ENCODE measurements at regions not wholly inside any gene's neighbourhood (a gene's known extent, or its start where the extent isn't known, plus 50 kb on each side); places are given as distances from the start of the nearest gene placed in this dataset.

DNA sequence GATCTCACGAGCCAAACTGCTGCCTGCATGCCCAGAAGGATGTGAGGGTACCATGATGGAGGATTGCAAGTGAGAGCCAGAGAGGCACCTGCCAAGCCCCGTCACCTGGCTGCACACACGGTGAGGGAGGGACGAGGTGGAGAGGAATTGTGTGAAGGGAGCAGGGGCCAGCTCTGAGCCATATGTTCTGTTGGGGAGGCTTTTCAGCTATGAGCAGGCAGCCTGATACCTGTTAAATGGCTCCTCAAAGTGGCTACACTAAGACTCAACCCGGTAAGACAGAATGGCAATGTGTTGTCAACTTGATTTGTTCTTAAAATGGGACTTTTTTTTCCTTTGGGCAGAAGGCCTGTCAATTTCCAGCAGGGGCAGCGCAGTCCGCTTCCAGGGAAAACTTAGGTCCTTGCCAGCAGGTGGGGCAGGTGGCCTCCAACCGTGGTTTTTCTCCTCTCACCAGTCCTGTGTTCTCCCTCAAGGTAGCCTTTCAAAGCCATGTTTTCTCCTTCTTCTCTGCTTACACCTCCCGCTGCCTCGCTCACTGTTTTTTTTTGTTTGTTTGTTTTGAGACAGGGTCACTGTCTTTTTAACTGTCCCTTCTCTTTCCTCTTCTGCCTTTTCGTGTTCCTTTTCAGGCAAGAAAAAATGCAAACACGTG is 57.7 kb upstream of the ZNRF2 start:
- WGBS, 2 experiments (ENCODE audit: extremely low coverage in 1 of 2, insufficient coverage in 1 of 2, insufficient read length in 1 of 2, insufficient replicate concordance in 2 of 2, low coverage in 1 of 2, low lambda C conversion rate in 2 of 2, missing lambda C conversion rate in 1 of 2), result 68% methylated on average over 12 of the region's 12 CpGs; no CpG with 5 or more reads in 1 of the 2 experiments
- peak; percentile 41 to 66 for DNase-seq (ENCODE audit: low read depth in 1 of 2, low spot score in 2 of 2)
- Histone ChIP-seq H2BK120ac (replicated peaks; ENCODE audit: low read depth, low read length) (no peak overlapping the region), H3K79me2 (ENCODE audit: control insufficient read depth in 1 of 2, insufficient read depth in 2 of 2, low read length in 2 of 2) (no peaks in the 10 kb centered on the region), H4K5ac (ENCODE audit: insufficient read length, low read depth, low read length) (no peak overlapping the region), H3K56ac (replicated peaks; ENCODE audit: insufficient read length, low read depth, low read length) (no peak overlapping the region), H3K18ac (ENCODE audit: extremely low read depth, low read length) (no peak overlapping the region), H2BK12ac (ENCODE audit: low read depth, low read length) (0 out of 2 replicates have a peak overlapping the region, but pooled peaks have one; percentile 20), H3K9ac (replicated peaks in 1 of 4; ENCODE audit: extremely low read depth in 1 of 4, low read depth in 3 of 4, low read length in 3 of 4) (no peak overlapping the region), H2BK15ac (ENCODE audit: low read length) (0 out of 2 replicates have a peak overlapping the region, but pooled peaks have one; percentile 12), H2AFZ (ENCODE audit: low read length) (no peak overlapping the region), H3K4ac (replicated peaks; ENCODE audit: insufficient read length, low read depth, low read length) (no peak overlapping the region), H3K36me3 (ENCODE audit: control insufficient read depth in 2 of 4, insufficient read depth in 4 of 4, low read length in 3 of 4) (no peaks in the 10 kb centered on the region), H2BK5ac (ENCODE audit: low read depth, low read length) (peak overlapping the region; percentile 62; the same call in 1 of the 2 replicates), H2AK5ac (ENCODE audit: low read depth, low read length) (no peak overlapping the region), H3K4me2 (ENCODE audit: insufficient read depth in 1 of 2, low read depth in 2 of 2, low read length in 2 of 2) (no peak overlapping the region), H3K23ac (ENCODE audit: insufficient read length) (no peak overlapping the region), H3K23me2 (ENCODE audit: low read depth, low read length) (no peaks in the 10 kb centered on the region), H4K20me1 (replicated peaks in 1 of 2; ENCODE audit: control insufficient read depth in 1 of 2, insufficient read depth in 2 of 2, low read length in 2 of 2) (no peaks in the 10 kb centered on the region), H3K4me1 (replicated peaks in 1 of 4; ENCODE audit: control insufficient read depth in 3 of 4, insufficient read depth in 4 of 4, low read length in 3 of 4) (no peaks in the 10 kb centered on the region), H3K4me3 (ENCODE audit: extremely low read depth in 1 of 4, insufficient read depth in 2 of 4, low read depth in 3 of 4, low read length in 4 of 4) (no peak overlapping the region), H3K27ac (ENCODE audit: low read depth, low read length) (no peak overlapping the region), H4K8ac (ENCODE audit: extremely low read depth, insufficient read depth, low read length) (no peak overlapping the region), H3K27me3 (replicated peaks in 1 of 4; ENCODE audit: control insufficient read depth in 3 of 4, extremely low read depth in 1 of 4, insufficient read depth in 3 of 4, low read length in 3 of 4) (no peaks in the 10 kb centered on the region), H4K91ac (replicated peaks; ENCODE audit: insufficient read length, low read length) (no peak overlapping the region), H3K9me3 (ENCODE audit: insufficient read depth in 2 of 2, low read depth in 1 of 2, low read length in 1 of 2) (no peaks in the 10 kb centered on the region), H3K79me1 (ENCODE audit: low read depth, low read length) (no peaks in the 10 kb centered on the region), H3K14ac (ENCODE audit: insufficient read length) (no peak overlapping the region), H2BK20ac (ENCODE audit: low read length) (0 out of 2 replicates have a peak overlapping the region, but pooled peaks have one; percentile 19)
- ChIA-PET CTCF (ENCODE audit: partially characterized antibody) (interaction anchor here (0.6 to 3.2 kb wide), 17 partner anchors 8 to 183 kb away, joined by 3 to 12 read pairs (median 3); no protein-coding TSS in a partner anchor), POLR2A (ENCODE audit: partially characterized antibody) (interaction anchor here (1.4 kb wide), 1 partner anchor 58 kb away, joined by 3 read pairs; no protein-coding TSS in a partner anchor)
- FAIRE-seq, result no peak
- TF ChIP-seq YY1 (IDR thresholded peaks at IDR 0.05; ENCODE audit: low read depth, low read length) (0 out of 2 replicates have a peak, but pooled peaks have one; percentile 18), JUND (IDR thresholded peaks at IDR 0.05; ENCODE audit: low read length) (no peak), RAD21 (IDR thresholded peaks at IDR 0.05 in 1 of 2, conservative IDR thresholded peaks at IDR 0.05 in 1 of 2; ENCODE audit: low read depth in 2 of 2, low read length in 2 of 2) (peak; percentile 71 to 75)
- TF ChIP-seq, protein P1, sequence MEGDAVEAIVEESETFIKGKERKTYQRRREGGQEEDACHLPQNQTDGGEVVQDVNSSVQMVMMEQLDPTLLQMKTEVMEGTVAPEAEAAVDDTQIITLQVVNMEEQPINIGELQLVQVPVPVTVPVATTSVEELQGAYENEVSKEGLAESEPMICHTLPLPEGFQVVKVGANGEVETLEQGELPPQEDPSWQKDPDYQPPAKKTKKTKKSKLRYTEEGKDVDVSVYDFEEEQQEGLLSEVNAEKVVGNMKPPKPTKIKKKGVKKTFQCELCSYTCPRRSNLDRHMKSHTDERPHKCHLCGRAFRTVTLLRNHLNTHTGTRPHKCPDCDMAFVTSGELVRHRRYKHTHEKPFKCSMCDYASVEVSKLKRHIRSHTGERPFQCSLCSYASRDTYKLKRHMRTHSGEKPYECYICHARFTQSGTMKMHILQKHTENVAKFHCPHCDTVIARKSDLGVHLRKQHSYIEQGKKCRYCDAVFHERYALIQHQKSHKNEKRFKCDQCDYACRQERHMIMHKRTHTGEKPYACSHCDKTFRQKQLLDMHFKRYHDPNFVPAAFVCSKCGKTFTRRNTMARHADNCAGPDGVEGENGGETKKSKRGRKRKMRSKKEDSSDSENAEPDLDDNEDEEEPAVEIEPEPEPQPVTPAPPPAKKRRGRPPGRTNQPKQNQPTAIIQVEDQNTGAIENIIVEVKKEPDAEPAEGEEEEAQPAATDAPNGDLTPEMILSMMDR (IDR thresholded peaks at IDR 0.05; ENCODE audit: control extremely low read depth in 1 of 3, insufficient read depth in 1 of 3, low read depth in 1 of 3, low read length in 3 of 3), result peak; percentile 77 to 98 (median 79)

Data from H1 (cell line).